NB4 (cell line): ENCODE measurements at regions not wholly inside any gene's neighbourhood (a gene's known extent, or its start where the extent isn't known, plus 50 kb on each side); places are given as distances from the start of the nearest gene placed in this dataset.

Experiments
- DNase-seq: peaks from one replicate; pipeline ENCODE4 v3.0.0; 2010; ENCODE audit warnings: low read depth
- H3K4me3 ChIP-seq: one replicate; pipeline ENCODE4 v1.5.1; 2011; ENCODE audit warnings: mild to moderate bottlenecking, low read depth, low read length, moderate library complexity
- MYC ChIP-seq: IDR thresholded peaks from 2 replicates; pipeline ENCODE4 v1.6.1; 2011; ENCODE audit warnings: low read depth, low read length
- POLR2A ChIP-seq: IDR thresholded peaks from 2 replicates; pipeline ENCODE4 v1.6.1; 2011; ENCODE audit warnings: mild to moderate bottlenecking; ENCODE audit not compliant: insufficient read length; ENCODE audit errors: extremely low read depth
- TF ChIP-seq, protein P1 (sequence below): IDR thresholded peaks from 2 replicates; pipeline ENCODE4 v1.6.1; 2011; ENCODE audit warnings: low read depth, low read length
- TF ChIP-seq, protein P2 (sequence below): IDR thresholded peaks from one replicate; pipeline ENCODE4 v1.5.1; 2012; ENCODE audit warnings: low read depth, low read length

DNA sequence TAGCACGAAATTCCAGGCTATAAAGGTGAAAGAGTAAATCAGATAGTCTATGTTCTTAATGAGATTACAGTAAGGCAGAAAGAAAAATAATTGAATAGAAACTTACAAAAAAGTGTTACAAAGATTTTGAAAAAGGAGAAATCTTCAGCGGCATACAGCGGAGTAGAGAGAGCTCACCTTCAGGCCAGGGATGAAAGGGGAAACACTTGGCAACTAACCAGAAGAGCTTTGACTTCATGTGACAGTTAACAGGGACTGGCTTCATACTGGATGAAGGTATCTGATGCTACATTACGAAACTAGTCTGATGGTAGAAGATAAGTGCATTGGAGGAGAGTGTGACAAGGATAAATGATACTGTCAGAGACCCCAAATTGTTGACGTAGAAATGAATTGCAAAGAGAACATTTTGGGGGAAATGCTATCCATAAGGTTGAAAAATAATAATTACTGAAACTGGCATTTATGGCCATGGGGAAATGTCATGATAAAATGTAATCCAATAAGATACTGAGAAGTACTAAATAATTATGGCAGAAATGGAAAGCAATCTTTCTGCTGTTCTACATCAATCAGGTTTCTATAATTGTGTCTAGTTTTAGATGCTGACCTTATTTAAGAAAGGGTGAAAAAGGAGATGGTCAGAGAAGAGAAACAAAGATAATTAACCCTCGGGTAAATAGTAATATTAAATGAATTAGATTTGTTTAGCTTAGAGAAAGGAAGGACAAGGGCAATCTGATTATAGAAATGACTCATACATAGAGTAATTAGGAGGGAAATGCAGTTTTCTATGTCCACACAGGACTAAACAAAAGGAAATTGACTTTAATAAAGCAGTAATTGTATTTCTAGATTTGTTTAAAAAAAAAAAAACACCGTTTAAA, 808.7 kb downstream of the NCAM2 start:
- H3K4me3 ChIP-seq: no peak overlapping the region
- TF ChIP-seq, protein P1, sequence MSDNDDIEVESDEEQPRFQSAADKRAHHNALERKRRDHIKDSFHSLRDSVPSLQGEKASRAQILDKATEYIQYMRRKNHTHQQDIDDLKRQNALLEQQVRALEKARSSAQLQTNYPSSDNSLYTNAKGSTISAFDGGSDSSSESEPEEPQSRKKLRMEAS: no peak
- TF ChIP-seq, protein P2, sequence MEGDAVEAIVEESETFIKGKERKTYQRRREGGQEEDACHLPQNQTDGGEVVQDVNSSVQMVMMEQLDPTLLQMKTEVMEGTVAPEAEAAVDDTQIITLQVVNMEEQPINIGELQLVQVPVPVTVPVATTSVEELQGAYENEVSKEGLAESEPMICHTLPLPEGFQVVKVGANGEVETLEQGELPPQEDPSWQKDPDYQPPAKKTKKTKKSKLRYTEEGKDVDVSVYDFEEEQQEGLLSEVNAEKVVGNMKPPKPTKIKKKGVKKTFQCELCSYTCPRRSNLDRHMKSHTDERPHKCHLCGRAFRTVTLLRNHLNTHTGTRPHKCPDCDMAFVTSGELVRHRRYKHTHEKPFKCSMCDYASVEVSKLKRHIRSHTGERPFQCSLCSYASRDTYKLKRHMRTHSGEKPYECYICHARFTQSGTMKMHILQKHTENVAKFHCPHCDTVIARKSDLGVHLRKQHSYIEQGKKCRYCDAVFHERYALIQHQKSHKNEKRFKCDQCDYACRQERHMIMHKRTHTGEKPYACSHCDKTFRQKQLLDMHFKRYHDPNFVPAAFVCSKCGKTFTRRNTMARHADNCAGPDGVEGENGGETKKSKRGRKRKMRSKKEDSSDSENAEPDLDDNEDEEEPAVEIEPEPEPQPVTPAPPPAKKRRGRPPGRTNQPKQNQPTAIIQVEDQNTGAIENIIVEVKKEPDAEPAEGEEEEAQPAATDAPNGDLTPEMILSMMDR: no peak
- no peak for TF ChIP-seq MYC
- no peak for TF ChIP-seq POLR2A
- DNase-seq: no peak

DNA sequence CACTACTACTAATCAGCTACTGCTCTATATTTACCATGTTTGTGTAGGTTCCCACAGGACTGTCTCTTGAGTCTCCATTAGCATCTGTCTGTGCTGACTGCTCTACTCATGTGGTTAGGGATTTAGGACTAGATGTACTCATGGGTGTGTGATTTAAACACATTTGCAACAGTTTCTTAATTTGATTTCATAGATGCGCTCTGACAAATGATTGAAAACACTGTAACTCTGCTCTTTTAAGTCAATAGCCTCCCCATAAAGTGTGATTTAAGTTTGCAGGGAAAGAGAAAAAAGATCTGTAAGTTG, 809.3 kb downstream of the NCAM2 start:
- DNase-seq: no peak

DNA sequence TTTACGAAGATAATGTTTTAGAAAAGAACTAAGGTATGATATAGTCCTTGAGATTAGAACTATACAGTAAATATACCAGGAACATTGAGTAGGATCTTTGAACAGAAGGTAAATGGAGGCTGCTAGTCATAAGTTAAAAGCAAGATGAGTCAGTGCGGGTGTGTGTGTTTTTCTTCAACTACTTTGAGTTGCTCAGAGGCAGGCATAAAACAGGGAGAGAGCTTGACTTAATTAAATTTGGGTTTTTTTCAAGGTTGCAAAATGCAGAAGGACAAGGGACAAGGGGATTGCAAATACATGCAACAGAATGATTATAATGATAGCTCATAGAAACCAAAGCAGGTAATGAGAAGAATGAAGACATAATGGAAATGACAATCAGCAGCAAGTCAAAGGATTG, 815.1 kb downstream of the NCAM2 start:
- H3K4me3 ChIP-seq: no peak overlapping the region
- TF ChIP-seq, protein P1: no peak
- TF ChIP-seq POLR2A (no peak), MYC (no peak)
- TF ChIP-seq, protein P2: no peak
- DNase-seq: no peak

More for the DNA sequence above, 809.3 kb downstream of the NCAM2 start:
- TF ChIP-seq, protein P2: no peak
- TF ChIP-seq POLR2A (no peak), MYC (no peak)
- TF ChIP-seq, protein P1: no peak
- H3K4me3 ChIP-seq: no peak overlapping the region

DNA sequence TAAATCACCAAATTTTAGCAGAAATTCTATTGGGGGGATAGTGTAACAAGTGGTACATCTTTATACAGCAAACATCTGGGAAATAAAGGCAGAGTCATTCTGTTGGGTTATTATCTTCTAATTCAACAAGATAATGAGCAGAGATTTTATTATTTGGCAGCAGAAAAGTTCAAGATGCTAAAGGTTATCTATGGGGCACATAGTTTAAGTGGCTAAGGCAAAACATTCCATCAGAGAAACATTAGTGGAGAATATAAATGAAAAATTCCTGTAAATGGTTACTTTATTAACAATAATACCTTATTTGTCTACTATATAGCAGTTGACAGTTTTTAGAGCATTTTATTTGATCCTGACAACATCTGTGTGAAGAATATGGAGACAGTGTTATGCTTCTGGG, 815.7 kb downstream of the NCAM2 start:
- TF ChIP-seq POLR2A: no peak
- no peak for TF ChIP-seq MYC
- TF ChIP-seq, protein P1: no peak
- TF ChIP-seq, protein P2: no peak
- H3K4me3 ChIP-seq: no peak overlapping the region
- DNase-seq: no peak

DNA sequence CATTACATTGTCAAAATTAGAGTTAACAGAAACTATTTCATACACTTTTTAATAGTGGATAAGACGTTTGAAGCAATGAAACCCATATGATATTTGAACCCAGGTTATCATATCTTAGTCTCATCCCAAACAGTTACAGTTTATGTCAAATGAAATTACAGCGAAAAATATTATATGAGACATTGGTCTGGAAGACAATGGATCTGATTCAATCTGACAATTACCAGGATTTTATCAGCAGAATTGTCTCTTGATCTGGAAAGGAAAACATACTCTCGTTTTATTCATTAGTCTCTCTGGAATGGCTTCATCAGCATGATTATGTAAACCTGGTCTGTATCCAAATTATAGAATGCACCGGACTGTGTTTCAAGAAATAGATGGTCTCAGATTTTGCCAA, 818.6 kb downstream of the NCAM2 start:
- TF ChIP-seq, protein P2: no peak
- TF ChIP-seq, protein P1: no peak
- TF ChIP-seq POLR2A: no peak
- no peak overlapping the region for H3K4me3 ChIP-seq
- no peak for DNase-seq

DNA sequence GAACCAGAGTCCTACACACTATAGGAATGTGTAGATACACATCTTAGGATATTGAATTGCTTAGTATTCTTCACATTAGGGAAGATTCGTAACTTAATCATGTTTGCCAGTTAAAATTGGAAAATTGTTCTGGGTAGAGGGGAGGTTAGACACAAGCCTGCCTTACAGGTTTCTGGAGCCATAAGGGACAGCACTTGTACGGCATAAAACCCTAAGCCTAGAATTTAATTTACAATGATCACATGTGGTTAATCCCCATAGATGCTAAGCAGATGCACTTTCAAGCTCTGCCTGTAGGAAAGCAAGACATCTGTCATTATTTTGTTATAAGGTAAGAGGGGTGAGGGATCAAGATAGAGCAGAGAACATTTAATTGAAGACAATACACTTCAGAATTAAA, 820.7 kb downstream of the NCAM2 start:
- DNase-seq: no peak
- TF ChIP-seq MYC: no peak
- no peak for TF ChIP-seq POLR2A
- TF ChIP-seq, protein P1: no peak
- TF ChIP-seq, protein P2: no peak
- no peak overlapping the region for H3K4me3 ChIP-seq
